BE2C (cell line): ENCODE measurements at regions not wholly inside any gene's neighbourhood (a gene's known extent, or its start where the extent isn't known, plus 50 kb on each side); places are given as distances from the start of the nearest gene placed in this dataset.

Experiments
- DNase-seq: peaks from one replicate; pipeline ENCODE4 v3.0.0-alpha.2; 2020
- H3K27me3 ChIP-seq: fragments of 250-450 bp; sonication (Bioruptor Pico); 2 replicates; pipeline ENCODE4 v1.5.1; 2020; ENCODE audit warnings: mild to moderate bottlenecking
- H3K36me3 ChIP-seq: fragments of 250-450 bp; sonication (Bioruptor Pico); 2 replicates; pipeline ENCODE4 v1.5.1; 2020; ENCODE audit warnings: mild to moderate bottlenecking
- H3K4me1 ChIP-seq: fragments of 250-450 bp; sonication (Bioruptor Pico); 2 replicates; pipeline ENCODE4 v1.5.1; 2020
- H3K4me3 ChIP-seq: 2 replicates; pipeline ENCODE4 v1.5.1; 2011; ENCODE audit warnings: low read depth, low read length
- H3K9me3 ChIP-seq: fragments of 250-450 bp; sonication (Bioruptor Pico); 2 replicates; pipeline ENCODE4 v1.5.1; 2020
- TF ChIP-seq, protein P1 (sequence below): IDR thresholded peaks from 2 replicates; pipeline ENCODE4 v1.5.1; 2012; ENCODE audit warnings: mild to moderate bottlenecking, low read depth, low read length

DNA sequence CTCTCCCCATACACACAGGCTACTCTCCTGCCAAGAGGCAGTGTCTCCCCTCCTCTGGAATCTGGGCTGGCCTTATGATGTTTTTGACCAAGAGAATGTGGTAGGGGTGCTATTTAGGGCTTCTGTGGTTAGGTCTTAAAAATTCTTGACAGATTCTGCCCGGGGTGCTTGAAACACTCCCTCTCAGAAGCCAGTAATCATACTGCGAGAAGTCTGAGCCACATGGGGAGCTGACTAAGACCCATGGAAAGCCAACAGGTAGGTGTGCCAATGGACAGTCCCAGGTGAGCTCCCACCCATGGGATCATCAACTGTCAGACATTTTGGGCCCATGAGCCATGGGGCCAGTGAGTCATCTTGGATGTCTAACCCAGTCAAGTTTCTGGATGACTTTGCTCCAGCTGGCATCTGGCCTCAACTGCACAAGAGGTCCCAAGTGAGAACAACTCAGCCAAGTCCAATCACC, 315.7 kb downstream of the FBXW7 start:
- Histone ChIP-seq H3K4me1 (no peaks in the 10 kb centered on the region), H3K4me3 (no peak overlapping the region), H3K36me3 (no peaks in the 10 kb centered on the region), H3K9me3 (no peaks in the 10 kb centered on the region), H3K27me3 (no peaks in the 10 kb centered on the region)
- TF ChIP-seq, protein P1, sequence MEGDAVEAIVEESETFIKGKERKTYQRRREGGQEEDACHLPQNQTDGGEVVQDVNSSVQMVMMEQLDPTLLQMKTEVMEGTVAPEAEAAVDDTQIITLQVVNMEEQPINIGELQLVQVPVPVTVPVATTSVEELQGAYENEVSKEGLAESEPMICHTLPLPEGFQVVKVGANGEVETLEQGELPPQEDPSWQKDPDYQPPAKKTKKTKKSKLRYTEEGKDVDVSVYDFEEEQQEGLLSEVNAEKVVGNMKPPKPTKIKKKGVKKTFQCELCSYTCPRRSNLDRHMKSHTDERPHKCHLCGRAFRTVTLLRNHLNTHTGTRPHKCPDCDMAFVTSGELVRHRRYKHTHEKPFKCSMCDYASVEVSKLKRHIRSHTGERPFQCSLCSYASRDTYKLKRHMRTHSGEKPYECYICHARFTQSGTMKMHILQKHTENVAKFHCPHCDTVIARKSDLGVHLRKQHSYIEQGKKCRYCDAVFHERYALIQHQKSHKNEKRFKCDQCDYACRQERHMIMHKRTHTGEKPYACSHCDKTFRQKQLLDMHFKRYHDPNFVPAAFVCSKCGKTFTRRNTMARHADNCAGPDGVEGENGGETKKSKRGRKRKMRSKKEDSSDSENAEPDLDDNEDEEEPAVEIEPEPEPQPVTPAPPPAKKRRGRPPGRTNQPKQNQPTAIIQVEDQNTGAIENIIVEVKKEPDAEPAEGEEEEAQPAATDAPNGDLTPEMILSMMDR = no peak
- DNase-seq = no peak

DNA sequence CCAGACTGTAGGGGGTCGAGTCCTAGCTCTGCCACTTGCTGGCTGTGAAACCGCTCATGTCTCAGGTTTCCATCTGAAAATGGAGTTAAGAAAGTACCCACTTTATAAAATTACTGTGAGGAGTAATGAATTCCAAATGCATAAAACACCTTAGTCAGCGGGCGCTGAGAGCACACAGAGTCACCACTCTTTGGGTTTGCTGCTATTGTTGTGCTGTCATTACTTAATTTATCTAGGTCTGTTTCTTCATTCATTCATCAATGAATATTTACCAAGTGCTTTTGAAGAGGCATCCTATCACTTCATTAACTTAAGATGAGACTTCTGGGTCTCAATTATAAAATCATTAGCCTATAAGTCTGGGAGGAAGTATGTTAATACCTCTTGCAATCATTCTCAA, 317.3 kb downstream of the FBXW7 start:
- H3K4me1 ChIP-seq = no peaks in the 10 kb centered on the region; the same call in 1 of the 2 replicates
- no peaks in the 10 kb centered on the region for H3K36me3 ChIP-seq
- no peak overlapping the region for H3K4me3 ChIP-seq
- TF ChIP-seq, protein P1 = no peak
- no peaks in the 10 kb centered on the region for H3K9me3 ChIP-seq
- no peak for DNase-seq
- H3K27me3 ChIP-seq = no peaks in the 10 kb centered on the region

DNA sequence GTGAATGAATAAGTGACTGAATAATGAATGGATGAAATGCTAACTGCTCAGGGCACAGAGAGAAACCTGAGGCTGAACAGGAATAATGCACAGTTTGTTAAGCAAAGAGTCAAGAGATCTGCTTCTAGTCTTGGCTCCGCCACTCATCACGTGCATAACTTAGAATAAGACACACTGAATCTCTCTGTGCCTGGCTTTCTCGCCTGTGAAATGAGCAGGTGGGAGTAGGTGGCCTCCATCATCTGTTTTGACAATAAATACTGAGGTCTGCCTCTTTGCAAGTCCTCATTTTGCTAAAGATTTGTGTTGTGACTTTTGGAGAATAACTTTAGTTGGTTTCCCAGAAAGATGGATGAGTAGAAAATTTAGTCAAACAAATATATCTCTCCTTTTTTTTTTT, 318.0 kb downstream of the FBXW7 start:
- TF ChIP-seq, protein P1 = no peak
- H3K4me3 ChIP-seq = no peak overlapping the region
- no peaks in the 10 kb centered on the region for H3K36me3 ChIP-seq
- DNase-seq = no peak
- H3K4me1 ChIP-seq = peaks cover 2% of the 10 kb centered on the region; the same call in 1 of the 2 replicates
- H3K9me3 ChIP-seq = no peaks in the 10 kb centered on the region
- no peaks in the 10 kb centered on the region for H3K27me3 ChIP-seq

- H3K4me1 ChIP-seq = peaks cover 14% of the 10 kb centered on the region
- H3K36me3 ChIP-seq = no peaks in the 10 kb centered on the region
- peak; percentile 33 for DNase-seq
- no peaks in the 10 kb centered on the region for H3K27me3 ChIP-seq
- H3K4me3 ChIP-seq = no peak overlapping the region
- H3K9me3 ChIP-seq = no peaks in the 10 kb centered on the region
- TF ChIP-seq, protein P1 = no peak
Observed at GRCh38 chr4:152211936-152212653, 323.8 kb downstream of the FBXW7 start.

DNA sequence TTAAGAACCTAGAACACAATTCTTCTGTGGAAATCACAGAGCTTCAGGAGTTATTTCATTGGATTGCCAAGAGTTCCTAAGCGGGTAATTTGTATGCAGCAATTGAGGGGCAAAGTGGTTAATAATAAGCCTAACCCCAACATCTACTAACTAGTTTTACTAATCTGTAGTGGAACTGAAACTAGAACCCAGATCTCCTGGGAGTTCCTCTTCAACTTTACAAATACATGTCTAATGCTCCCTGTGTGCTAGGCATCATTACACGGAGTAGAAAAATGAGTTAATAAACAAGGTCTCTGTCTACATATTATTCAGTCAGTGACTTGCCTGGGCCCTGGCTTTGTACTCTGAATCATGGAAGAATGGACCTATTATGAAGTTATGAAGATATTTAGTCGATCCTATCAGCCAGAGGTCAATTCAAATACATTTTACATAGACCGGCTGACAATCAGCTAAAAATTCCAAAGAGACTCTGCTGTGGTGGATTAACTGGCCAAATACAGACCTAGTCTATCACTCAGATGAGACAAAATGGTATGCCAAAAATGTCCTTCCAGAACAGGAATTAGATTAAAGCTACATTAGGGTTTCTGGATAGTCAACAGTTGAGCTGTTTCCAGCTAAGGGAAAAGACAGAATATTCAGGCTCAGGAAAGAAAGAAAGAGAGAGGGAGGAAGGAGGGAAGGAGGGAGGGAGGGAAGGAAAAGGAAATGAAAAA, 326.0 kb downstream of the FBXW7 start:
- TF ChIP-seq, protein P1 = no peak
- Histone ChIP-seq H3K4me1 (peaks cover 14% of the 10 kb centered on the region), H3K9me3 (no peaks in the 10 kb centered on the region), H3K36me3 (no peaks in the 10 kb centered on the region), H3K4me3 (no peak overlapping the region), H3K27me3 (no peaks in the 10 kb centered on the region)
- DNase-seq = no peak

DNA sequence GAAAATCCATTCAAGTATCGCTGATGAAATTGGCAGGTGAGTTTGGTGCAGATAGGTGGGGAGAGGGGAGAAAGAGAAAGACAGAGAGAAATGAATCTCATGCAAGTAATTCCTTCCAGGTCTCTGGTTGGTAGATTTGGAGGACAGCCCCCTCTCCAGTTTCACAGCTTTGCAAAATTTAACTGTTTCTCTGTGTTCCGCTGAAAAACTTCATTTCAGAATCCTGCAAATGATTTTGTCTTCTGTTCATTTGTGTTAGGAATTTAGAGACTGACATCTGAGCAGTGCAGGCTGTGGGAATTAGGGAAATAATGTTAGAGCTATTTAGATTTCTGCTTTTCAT, 328.5 kb downstream of the FBXW7 start:
- H3K4me1 ChIP-seq = peaks cover 9% of the 10 kb centered on the region
- no peak overlapping the region for H3K4me3 ChIP-seq
- TF ChIP-seq, protein P1 = no peak
- no peaks in the 10 kb centered on the region for H3K36me3 ChIP-seq
- H3K9me3 ChIP-seq = no peaks in the 10 kb centered on the region
- no peak for DNase-seq
- no peaks in the 10 kb centered on the region for H3K27me3 ChIP-seq
